ENCODE measurements at regions not wholly inside any gene's neighbourhood (a gene's known extent, or its start where the extent isn't known, plus 50 kb on each side); places are given as distances from the start of the nearest gene placed in this dataset.

GRCh38 chr12:132423820-132424645 is 65.9 kb upstream of the FBRSL1 start:
- TF ChIP-seq CTCF (IDR thresholded peaks at IDR 0.05) = no peak
- TF ChIP-seq POLR2A (IDR thresholded peaks at IDR 0.05) = no peak

Data from uterus (tissue), 2 donors.